CD4-positive, alpha-beta T cell treated with Interferon alpha-2 for 1 hour (primary cell): ENCODE measurements at regions not wholly inside any gene's neighbourhood (a gene's known extent, or its start where the extent isn't known, plus 50 kb on each side); places are given as distances from the start of the nearest gene placed in this dataset.
"Not testable (repeated sequence)": the region's sequence is repeated elsewhere in the genome, so short reads cannot be mapped to it uniquely, and the experiment has no call there.

Source experiments
- DNase-seq, 2 donors: peaks; one replicate each; pipeline ENCODE4 v3.0.0-alpha.2; 2020 to 2022

GRCh38 chr1:47604869-47605268 lies 167.0 kb downstream of the FOXD2 start:
- not testable (repeated sequence) for DNase-seq

- DNase-seq: no peak
These were observed 170.5 kb downstream of the FOXD2 start for GRCh38 chr1:47608296-47608875.

GRCh38 chr1:47611992-47612391 lies 174.1 kb downstream of the FOXD2 start:
- DNase-seq: no peak

GRCh38 chr1:47612819-47613218 lies 175.0 kb downstream of the FOXD2 start:
- no peak for DNase-seq

- no peak for DNase-seq
These were observed 178.2 kb downstream of the FOXD2 start for GRCh38 chr1:47616036-47616435.

- no peak for DNase-seq
These were observed 179.1 kb downstream of the FOXD2 start for GRCh38 chr1:47616906-47617305.

GRCh38 chr1:47617381-47618221 lies 179.8 kb downstream of the FOXD2 start:
- DNase-seq: no peak

GRCh38 chr1:47618222-47618720 lies 180.4 kb downstream of the FOXD2 start:
- no peak for DNase-seq

GRCh38 chr1:47618830-47619229 lies 181.0 kb downstream of the FOXD2 start:
- no peak for DNase-seq

GRCh38 chr1:47621483-47621882 lies 183.6 kb downstream of the FOXD2 start:
- DNase-seq: no peak

- DNase-seq: no peak
These were observed 184.1 kb downstream of the FOXD2 start for GRCh38 chr1:47621977-47622376.

- DNase-seq: no peak
These were observed 185.1 kb downstream of the FOXD2 start for GRCh38 chr1:47622776-47623556.

GRCh38 chr1:47623557-47623940 lies 185.7 kb downstream of the FOXD2 start:
- DNase-seq: no peak

- DNase-seq: no peak
These were observed 186.7 kb downstream of the FOXD2 start for GRCh38 chr1:47624531-47624930.

- no peak for DNase-seq
These were observed 189.2 kb downstream of the FOXD2 start for GRCh38 chr1:47627016-47627415.

- DNase-seq: no peak
These were observed 189.9 kb downstream of the FOXD2 start for GRCh38 chr1:47627471-47628370.

- no peak for DNase-seq
These were observed 191.4 kb downstream of the FOXD2 start for GRCh38 chr1:47629201-47629600.

- no peak for DNase-seq
These were observed 192.5 kb downstream of the FOXD2 start for GRCh38 chr1:47630346-47630745.

- DNase-seq: no peak
These were observed 193.7 kb downstream of the FOXD2 start for GRCh38 chr1:47631411-47631995.

GRCh38 chr1:47635111-47635510 lies 197.3 kb downstream of the FOXD2 start:
- no peak for DNase-seq

GRCh38 chr1:47635597-47635996 lies 197.8 kb downstream of the FOXD2 start:
- no peak for DNase-seq

- no peak for DNase-seq
These were observed 199.4 kb downstream of the FOXD2 start for GRCh38 chr1:47637111-47637685.
